GOT3 (cell line): ENCODE measurements at regions not wholly inside any gene's neighbourhood (a gene's known extent, or its start where the extent isn't known, plus 50 kb on each side); places are given as distances from the start of the nearest gene placed in this dataset.

ENCODE experiments used
- DNase-seq: peaks from one replicate; lab custom pipeline; 2025; ENCODE audit warnings: mixed read lengths; lab: John Stamatoyannopoulos, UW

GRCh38 chr10:91335147-91335546, 75.0 kb upstream of the HECTD2 start:
- DNase-seq: no peak

- no peak for DNase-seq
Measured at GRCh38 chr10:91339729-91340128, 70.4 kb upstream of the HECTD2 start.

- peak; percentile 28 for DNase-seq
Measured at GRCh38 chr10:91340613-91341362, 69.4 kb upstream of the HECTD2 start.

- no peak for DNase-seq
Measured at GRCh38 chr10:91341686-91342085, 68.5 kb upstream of the HECTD2 start.

- DNase-seq: no peak
Measured at GRCh38 chr10:91343010-91343409, 67.1 kb upstream of the HECTD2 start.

GRCh38 chr10:91344117-91344856, 65.9 kb upstream of the HECTD2 start:
- DNase-seq: no peak

- no peak for DNase-seq
Measured at GRCh38 chr10:91345716-91346115, 64.4 kb upstream of the HECTD2 start.

GRCh38 chr10:91347529-91347928, 62.6 kb upstream of the HECTD2 start:
- no peak for DNase-seq

GRCh38 chr10:91349381-91349780, 60.8 kb upstream of the HECTD2 start:
- no peak for DNase-seq

GRCh38 chr10:91350651-91351081, 59.5 kb upstream of the HECTD2 start:
- no peak for DNase-seq

GRCh38 chr10:91352760-91353159, 57.4 kb upstream of the HECTD2 start:
- DNase-seq: no peak

GRCh38 chr10:91354166-91355075, 55.7 kb upstream of the HECTD2 start:
- no peak for DNase-seq

- no peak for DNase-seq
Measured at GRCh38 chr10:91355998-91356397, 54.1 kb upstream of the HECTD2 start.

GRCh38 chr10:91357497-91357896, 52.6 kb upstream of the HECTD2 start:
- DNase-seq: no peak
